HepG2 (cell line): ENCODE measurements at regions not wholly inside any gene's neighbourhood (a gene's known extent, or its start where the extent isn't known, plus 50 kb on each side); places are given as distances from the start of the nearest gene placed in this dataset.
A peak's percentile ranks its signal among the peaks of the same experiment; 100 is the strongest.

Source experiments
- CREM ChIP-seq, 2 experiments: sonication (generic) in 1 of 2; formaldehyde crosslinking in 1 of 2; IDR thresholded peaks; 2 replicates each; pipeline versions ENCODE4 v1.4.0 to v1.6.1; 2016 to 2020; ENCODE audit warnings: antibody characterized with exemption in 1 of 2, mild to moderate bottlenecking in 1 of 2, missing genetic modification reagents in 1 of 2
- DZIP1 ChIP-seq: sonication (generic); formaldehyde crosslinking; IDR thresholded peaks from 2 replicates; pipeline ENCODE4 v1.5.0; 2020; ENCODE audit warnings: mild to moderate bottlenecking, missing genetic modification reagents
- HOXA9 ChIP-seq: sonication (generic); formaldehyde crosslinking; IDR thresholded peaks from 2 replicates; pipeline ENCODE4 v1.8.1; 2022; ENCODE audit warnings: missing genetic modification reagents, mild to moderate bottlenecking, moderate library complexity, borderline replicate concordance
- RARA ChIP-seq: IDR thresholded peaks from 2 replicates; pipeline ENCODE4 v1.6.1; 2016; ENCODE audit warnings: missing genetic modification reagents, missing compliant biosample characterization
- SAFB2 ChIP-seq: sonication (generic); formaldehyde crosslinking; IDR thresholded peaks from 2 replicates; pipeline ENCODE4 v1.5.1; 2020; ENCODE audit warnings: missing genetic modification reagents, low read depth, mild to moderate bottlenecking, borderline replicate concordance
- WIZ ChIP-seq: sonication (generic); formaldehyde crosslinking; IDR thresholded peaks from 2 replicates; pipeline ENCODE4 v1.5.1; 2020; ENCODE audit warnings: mild to moderate bottlenecking, missing genetic modification reagents
- ZC3H13 ChIP-seq: sonication (generic); formaldehyde crosslinking; IDR thresholded peaks from 2 replicates; pipeline ENCODE4 v1.8.1; 2023; ENCODE audit warnings: mild to moderate bottlenecking, missing genetic modification reagents, moderate library complexity
- ZNF124 ChIP-seq: sonication (generic); formaldehyde crosslinking; IDR thresholded peaks from 2 replicates; pipeline ENCODE4 v1.4.0; 2020; ENCODE audit warnings: missing genetic modification reagents
- ZNF20 ChIP-seq: sonication (generic); formaldehyde crosslinking; IDR thresholded peaks from 2 replicates; pipeline ENCODE4 v1.4.0; 2020; ENCODE audit warnings: mild to moderate bottlenecking, moderate library complexity, missing genetic modification reagents
- ZNF451 ChIP-seq: sonication (generic); formaldehyde crosslinking; IDR thresholded peaks from 2 replicates; pipeline ENCODE4 v1.5.0; 2020; ENCODE audit warnings: mild to moderate bottlenecking, missing genetic modification reagents
- ZNF460 ChIP-seq: sonication (generic); formaldehyde crosslinking; IDR thresholded peaks from 2 replicates; pipeline ENCODE4 v1.5.1; 2020; ENCODE audit warnings: missing genetic modification reagents, mild to moderate bottlenecking, borderline replicate concordance
- ZNF619 ChIP-seq: sonication (generic); formaldehyde crosslinking; IDR thresholded peaks from 2 replicates; pipeline ENCODE4 v1.4.0; 2020; ENCODE audit warnings: mild to moderate bottlenecking, missing genetic modification reagents
- ZNF878 ChIP-seq: sonication (generic); formaldehyde crosslinking; IDR thresholded peaks from 2 replicates; pipeline ENCODE4 v1.8.1; 2023; ENCODE audit warnings: mild to moderate bottlenecking, missing genetic modification reagents, moderate library complexity
- TF ChIP-seq, protein P1 (sequence below): sonication (generic); formaldehyde crosslinking; IDR thresholded peaks from 2 replicates; pipeline ENCODE4 v1.4.0; 2020; ENCODE audit warnings: missing genetic modification reagents
- TF ChIP-seq, protein P2 (sequence below): sonication (generic); formaldehyde crosslinking; IDR thresholded peaks from 2 replicates; pipeline ENCODE4 v1.9.0; 2022; ENCODE audit warnings: missing genetic modification reagents, mild to moderate bottlenecking, borderline replicate concordance
- TF ChIP-seq, protein P3 (sequence below): sonication (generic); formaldehyde crosslinking; IDR thresholded peaks from 2 replicates; pipeline ENCODE4 v1.5.0; 2020; ENCODE audit warnings: mild to moderate bottlenecking, missing genetic modification reagents
- TF ChIP-seq, protein P4 (sequence below): sonication (generic); formaldehyde crosslinking; IDR thresholded peaks from 2 replicates; pipeline ENCODE4 v1.5.0; 2020; ENCODE audit warnings: mild to moderate bottlenecking, missing genetic modification reagents

- TF ChIP-seq ZNF20 (CRISPR knock-in tag) (0 out of 2 replicates have a peak, but pooled peaks have one; percentile 72), ZNF878 (CRISPR knock-in tag) (peak; percentile 64; the same call in 1 of the 2 replicates), ZC3H13 (CRISPR knock-in tag) (peak; percentile 97), WIZ (CRISPR knock-in tag) (no peak), HOXA9 (CRISPR knock-in tag) (peak; percentile 89), DZIP1 (no peak), RARA (CRISPR knock-in tag) (peak; percentile 100), ZNF451 (0 out of 2 replicates have a peak, but pooled peaks have one; percentile 38), ZNF124 (CRISPR knock-in tag) (0 out of 2 replicates have a peak, but pooled peaks have one; percentile 33), CREM (IDR thresholded peaks at IDR 0.05) (peak; percentile 97), CREM (CRISPR knock-in tag; IDR thresholded peaks at IDR 0.05) (no peak), SAFB2 (CRISPR knock-in tag) (no peak; the same call in 1 of the 2 replicates), ZNF460 (CRISPR knock-in tag) (no peak; the same call in 1 of the 2 replicates), ZNF619 (CRISPR knock-in tag) (peak; percentile 91)
- TF ChIP-seq, protein P1, sequence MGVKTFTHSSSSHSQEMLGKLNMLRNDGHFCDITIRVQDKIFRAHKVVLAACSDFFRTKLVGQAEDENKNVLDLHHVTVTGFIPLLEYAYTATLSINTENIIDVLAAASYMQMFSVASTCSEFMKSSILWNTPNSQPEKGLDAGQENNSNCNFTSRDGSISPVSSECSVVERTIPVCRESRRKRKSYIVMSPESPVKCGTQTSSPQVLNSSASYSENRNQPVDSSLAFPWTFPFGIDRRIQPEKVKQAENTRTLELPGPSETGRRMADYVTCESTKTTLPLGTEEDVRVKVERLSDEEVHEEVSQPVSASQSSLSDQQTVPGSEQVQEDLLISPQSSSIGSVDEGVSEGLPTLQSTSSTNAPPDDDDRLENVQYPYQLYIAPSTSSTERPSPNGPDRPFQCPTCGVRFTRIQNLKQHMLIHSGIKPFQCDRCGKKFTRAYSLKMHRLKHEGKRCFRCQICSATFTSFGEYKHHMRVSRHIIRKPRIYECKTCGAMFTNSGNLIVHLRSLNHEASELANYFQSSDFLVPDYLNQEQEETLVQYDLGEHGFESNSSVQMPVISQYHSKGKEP = no peak
- TF ChIP-seq, protein P2, sequence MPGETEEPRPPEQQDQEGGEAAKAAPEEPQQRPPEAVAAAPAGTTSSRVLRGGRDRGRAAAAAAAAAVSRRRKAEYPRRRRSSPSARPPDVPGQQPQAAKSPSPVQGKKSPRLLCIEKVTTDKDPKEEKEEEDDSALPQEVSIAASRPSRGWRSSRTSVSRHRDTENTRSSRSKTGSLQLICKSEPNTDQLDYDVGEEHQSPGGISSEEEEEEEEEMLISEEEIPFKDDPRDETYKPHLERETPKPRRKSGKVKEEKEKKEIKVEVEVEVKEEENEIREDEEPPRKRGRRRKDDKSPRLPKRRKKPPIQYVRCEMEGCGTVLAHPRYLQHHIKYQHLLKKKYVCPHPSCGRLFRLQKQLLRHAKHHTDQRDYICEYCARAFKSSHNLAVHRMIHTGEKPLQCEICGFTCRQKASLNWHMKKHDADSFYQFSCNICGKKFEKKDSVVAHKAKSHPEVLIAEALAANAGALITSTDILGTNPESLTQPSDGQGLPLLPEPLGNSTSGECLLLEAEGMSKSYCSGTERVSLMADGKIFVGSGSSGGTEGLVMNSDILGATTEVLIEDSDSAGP = peak; percentile 70; the same call in 1 of the 2 replicates
- TF ChIP-seq, protein P3, sequence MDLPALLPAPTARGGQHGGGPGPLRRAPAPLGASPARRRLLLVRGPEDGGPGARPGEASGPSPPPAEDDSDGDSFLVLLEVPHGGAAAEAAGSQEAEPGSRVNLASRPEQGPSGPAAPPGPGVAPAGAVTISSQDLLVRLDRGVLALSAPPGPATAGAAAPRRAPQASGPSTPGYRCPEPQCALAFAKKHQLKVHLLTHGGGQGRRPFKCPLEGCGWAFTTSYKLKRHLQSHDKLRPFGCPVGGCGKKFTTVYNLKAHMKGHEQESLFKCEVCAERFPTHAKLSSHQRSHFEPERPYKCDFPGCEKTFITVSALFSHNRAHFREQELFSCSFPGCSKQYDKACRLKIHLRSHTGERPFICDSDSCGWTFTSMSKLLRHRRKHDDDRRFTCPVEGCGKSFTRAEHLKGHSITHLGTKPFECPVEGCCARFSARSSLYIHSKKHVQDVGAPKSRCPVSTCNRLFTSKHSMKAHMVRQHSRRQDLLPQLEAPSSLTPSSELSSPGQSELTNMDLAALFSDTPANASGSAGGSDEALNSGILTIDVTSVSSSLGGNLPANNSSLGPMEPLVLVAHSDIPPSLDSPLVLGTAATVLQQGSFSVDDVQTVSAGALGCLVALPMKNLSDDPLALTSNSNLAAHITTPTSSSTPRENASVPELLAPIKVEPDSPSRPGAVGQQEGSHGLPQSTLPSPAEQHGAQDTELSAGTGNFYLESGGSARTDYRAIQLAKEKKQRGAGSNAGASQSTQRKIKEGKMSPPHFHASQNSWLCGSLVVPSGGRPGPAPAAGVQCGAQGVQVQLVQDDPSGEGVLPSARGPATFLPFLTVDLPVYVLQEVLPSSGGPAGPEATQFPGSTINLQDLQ (CRISPR knock-in tag) = peak; percentile 87
- TF ChIP-seq, protein P4, sequence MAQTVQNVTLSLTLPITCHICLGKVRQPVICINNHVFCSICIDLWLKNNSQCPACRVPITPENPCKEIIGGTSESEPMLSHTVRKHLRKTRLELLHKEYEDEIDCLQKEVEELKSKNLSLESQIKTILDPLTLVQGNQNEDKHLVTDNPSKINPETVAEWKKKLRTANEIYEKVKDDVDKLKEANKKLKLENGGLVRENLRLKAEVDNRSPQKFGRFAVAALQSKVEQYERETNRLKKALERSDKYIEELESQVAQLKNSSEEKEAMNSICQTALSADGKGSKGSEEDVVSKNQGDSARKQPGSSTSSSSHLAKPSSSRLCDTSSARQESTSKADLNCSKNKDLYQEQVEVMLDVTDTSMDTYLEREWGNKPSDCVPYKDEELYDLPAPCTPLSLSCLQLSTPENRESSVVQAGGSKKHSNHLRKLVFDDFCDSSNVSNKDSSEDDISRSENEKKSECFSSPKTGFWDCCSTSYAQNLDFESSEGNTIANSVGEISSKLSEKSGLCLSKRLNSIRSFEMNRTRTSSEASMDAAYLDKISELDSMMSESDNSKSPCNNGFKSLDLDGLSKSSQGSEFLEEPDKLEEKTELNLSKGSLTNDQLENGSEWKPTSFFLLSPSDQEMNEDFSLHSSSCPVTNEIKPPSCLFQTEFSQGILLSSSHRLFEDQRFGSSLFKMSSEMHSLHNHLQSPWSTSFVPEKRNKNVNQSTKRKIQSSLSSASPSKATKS (CRISPR knock-in tag) = no peak
Observed at GRCh38 chr20:50399917-50400704, 110.1 kb upstream of the PTPN1 start (continued).
